ENCODE measurements at regions not wholly inside any gene's neighbourhood (a gene's known extent, or its start where the extent isn't known, plus 50 kb on each side); places are given as distances from the start of the nearest gene placed in this dataset.

DNA sequence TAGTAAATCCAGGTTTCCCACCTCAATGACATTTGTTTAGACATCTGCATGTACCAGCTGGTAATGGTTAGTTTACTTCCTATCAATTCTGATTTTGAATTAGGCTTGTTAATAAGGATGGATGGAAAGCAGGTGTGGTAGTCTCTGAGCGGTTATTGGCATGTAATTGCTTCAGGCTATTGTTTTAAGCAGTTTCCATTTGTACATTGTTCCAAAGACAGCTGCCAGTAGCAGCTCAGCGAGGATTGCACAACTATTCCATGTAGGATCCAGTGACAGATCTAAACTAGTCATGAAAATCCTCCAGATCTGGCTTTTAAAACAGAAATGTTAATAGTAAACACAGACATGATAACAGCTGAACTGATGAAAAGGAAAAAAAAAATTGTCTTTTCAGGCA lies 436.0 kb upstream of the ADARB2 start:
- 64% methylated on average over 2 of the region's 2 CpGs for WGBS
- no peak overlapping the region for H3K9ac ChIP-seq (ENCODE audit: low read depth in 1 of 2, low read length in 2 of 2)
- H3K36me3 ChIP-seq (ENCODE audit: control insufficient read depth in 4 of 4, insufficient read depth in 3 of 4, low read depth in 1 of 4, low read length in 3 of 4) = no peaks in the 10 kb centered on the region
- no peaks in the 10 kb centered on the region for H3K4me1 ChIP-seq (ENCODE audit: control insufficient read depth in 4 of 4, insufficient read depth in 4 of 4, low read length in 3 of 4)
- TF ChIP-seq EGR1 (IDR thresholded peaks at IDR 0.05; ENCODE audit: low read depth in 2 of 2) = no peak
- TF ChIP-seq SP1 (IDR thresholded peaks at IDR 0.05) = no peak
- no peak for TF ChIP-seq RAD21 (IDR thresholded peaks at IDR 0.05)
- TF ChIP-seq ZBTB33 (IDR thresholded peaks at IDR 0.05) = no peak
- TF ChIP-seq MAX (IDR thresholded peaks at IDR 0.05) = no peak
- TF ChIP-seq TAF1 (conservative IDR thresholded peaks at IDR 0.05) = no peak
- DNase-seq (ENCODE audit: low spot score) = no peak
- no peak overlapping the region for H3K4me3 ChIP-seq (ENCODE audit: low read depth in 1 of 3, low read length in 3 of 3)
- H3K9me3 ChIP-seq (ENCODE audit: control insufficient read depth in 4 of 4, low read length in 3 of 4) = no peaks in the 10 kb centered on the region
- peaks cover 0 to 2% (median 0%) of the 10 kb centered on the region in 4 donors for H3K27me3 ChIP-seq (ENCODE audit: control insufficient read depth in 4 of 4, insufficient read depth in 4 of 4, low read length in 3 of 4)
- no peak overlapping the region for H3K27ac ChIP-seq (ENCODE audit: low read depth in 1 of 2, low read length in 2 of 2)

DNA sequence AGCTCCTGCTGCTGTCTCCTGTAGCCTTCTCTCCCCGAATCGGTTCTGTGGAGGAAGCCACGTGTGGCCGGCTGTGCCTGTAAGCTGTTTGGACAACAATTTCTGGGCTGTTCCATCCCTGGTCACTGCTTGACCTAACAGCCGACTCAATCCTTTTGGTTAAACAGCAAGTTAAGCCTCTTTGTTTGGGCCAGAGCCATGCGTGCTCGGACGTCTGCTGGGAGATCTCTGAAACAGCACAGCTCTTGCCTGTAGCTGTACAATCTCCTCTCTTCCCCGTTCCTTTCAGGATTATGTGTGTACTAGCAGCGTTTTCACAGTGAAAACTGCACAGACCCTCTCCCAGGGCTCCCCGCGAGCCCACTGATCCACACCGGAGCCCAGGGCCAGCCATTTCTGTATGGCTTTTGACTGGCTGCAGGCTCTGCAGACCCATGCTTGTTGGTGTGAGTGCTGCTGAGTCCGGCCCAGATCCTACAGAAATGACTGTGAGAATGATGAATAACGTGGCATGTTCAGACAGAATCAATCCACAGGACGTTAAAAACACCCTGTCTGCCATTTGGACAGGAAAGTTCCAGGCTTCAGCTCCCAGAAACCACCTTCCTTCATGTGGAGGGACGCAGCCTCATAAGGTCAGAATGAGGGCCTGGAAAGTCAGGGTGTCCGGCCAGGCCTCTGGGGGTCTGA lies 428.6 kb upstream of the ADARB2 start:
- Histone ChIP-seq H3K9me3 (ENCODE audit: control insufficient read depth in 4 of 4, low read length in 3 of 4) (no peaks in the 10 kb centered on the region), H3K36me3 (ENCODE audit: control insufficient read depth in 4 of 4, insufficient read depth in 3 of 4, low read depth in 1 of 4, low read length in 3 of 4) (no peaks in the 10 kb centered on the region), H3K27me3 (ENCODE audit: control insufficient read depth in 4 of 4, insufficient read depth in 4 of 4, low read length in 3 of 4) (no peaks in the 10 kb centered on the region), H3K4me3 (ENCODE audit: low read depth in 1 of 3, low read length in 3 of 3) (no peak overlapping the region), H3K9ac (ENCODE audit: low read depth in 1 of 2, low read length in 2 of 2) (no peak overlapping the region), H3K27ac (ENCODE audit: low read depth in 1 of 2, low read length in 2 of 2) (no peak overlapping the region), H3K4me1 (ENCODE audit: control insufficient read depth in 4 of 4, insufficient read depth in 4 of 4, low read length in 3 of 4) (no peaks in the 10 kb centered on the region)
- no peak for DNase-seq (ENCODE audit: low spot score)
- TF ChIP-seq, protein P1, sequence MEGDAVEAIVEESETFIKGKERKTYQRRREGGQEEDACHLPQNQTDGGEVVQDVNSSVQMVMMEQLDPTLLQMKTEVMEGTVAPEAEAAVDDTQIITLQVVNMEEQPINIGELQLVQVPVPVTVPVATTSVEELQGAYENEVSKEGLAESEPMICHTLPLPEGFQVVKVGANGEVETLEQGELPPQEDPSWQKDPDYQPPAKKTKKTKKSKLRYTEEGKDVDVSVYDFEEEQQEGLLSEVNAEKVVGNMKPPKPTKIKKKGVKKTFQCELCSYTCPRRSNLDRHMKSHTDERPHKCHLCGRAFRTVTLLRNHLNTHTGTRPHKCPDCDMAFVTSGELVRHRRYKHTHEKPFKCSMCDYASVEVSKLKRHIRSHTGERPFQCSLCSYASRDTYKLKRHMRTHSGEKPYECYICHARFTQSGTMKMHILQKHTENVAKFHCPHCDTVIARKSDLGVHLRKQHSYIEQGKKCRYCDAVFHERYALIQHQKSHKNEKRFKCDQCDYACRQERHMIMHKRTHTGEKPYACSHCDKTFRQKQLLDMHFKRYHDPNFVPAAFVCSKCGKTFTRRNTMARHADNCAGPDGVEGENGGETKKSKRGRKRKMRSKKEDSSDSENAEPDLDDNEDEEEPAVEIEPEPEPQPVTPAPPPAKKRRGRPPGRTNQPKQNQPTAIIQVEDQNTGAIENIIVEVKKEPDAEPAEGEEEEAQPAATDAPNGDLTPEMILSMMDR (IDR thresholded peaks at IDR 0.05; ENCODE audit: low read depth, low read length, missing input control) = no peak
- 82% methylated on average over 18 of the region's 18 CpGs for WGBS

GRCh38 chr10:2150288-2150687 lies 413.0 kb upstream of the ADARB2 start:
- 81% methylated on average over 4 of the region's 4 CpGs for WGBS
- Histone ChIP-seq H3K9ac (ENCODE audit: low read depth in 1 of 2, low read length in 2 of 2) (no peak overlapping the region), H3K36me3 (ENCODE audit: control insufficient read depth in 4 of 4, insufficient read depth in 3 of 4, low read depth in 1 of 4, low read length in 3 of 4) (no peaks in the 10 kb centered on the region), H3K9me3 (ENCODE audit: control insufficient read depth in 4 of 4, low read length in 3 of 4) (no peaks in the 10 kb centered on the region), H3K27me3 (ENCODE audit: control insufficient read depth in 4 of 4, insufficient read depth in 4 of 4, low read length in 3 of 4) (no peaks in the 10 kb centered on the region), H3K27ac (ENCODE audit: low read depth in 1 of 2, low read length in 2 of 2) (no peak overlapping the region), H3K4me3 (ENCODE audit: low read depth in 1 of 3, low read length in 3 of 3) (no peak overlapping the region), H3K4me1 (ENCODE audit: control insufficient read depth in 4 of 4, insufficient read depth in 4 of 4, low read length in 3 of 4) (no peaks in the 10 kb centered on the region)
- DNase-seq (ENCODE audit: low spot score) = no peak
- TF ChIP-seq TAF1 (conservative IDR thresholded peaks at IDR 0.05) (no peak), FOXA1 (IDR thresholded peaks at IDR 0.05) (no peak), SP1 (IDR thresholded peaks at IDR 0.05) (no peak), ZBTB33 (IDR thresholded peaks at IDR 0.05) (no peak), JUND (IDR thresholded peaks at IDR 0.05) (no peak), EGR1 (IDR thresholded peaks at IDR 0.05; ENCODE audit: low read depth in 2 of 2) (no peak), GABPA (IDR thresholded peaks at IDR 0.05 in 1 of 2, conservative IDR thresholded peaks at IDR 0.05 in 1 of 2) (no peak), NR2F2 (IDR thresholded peaks at IDR 0.05) (no peak), HNF4G (IDR thresholded peaks at IDR 0.05) (no peak), RXRA (IDR thresholded peaks at IDR 0.05) (no peak), REST (IDR thresholded peaks at IDR 0.05) (no peak)
- TF ChIP-seq, protein P2, sequence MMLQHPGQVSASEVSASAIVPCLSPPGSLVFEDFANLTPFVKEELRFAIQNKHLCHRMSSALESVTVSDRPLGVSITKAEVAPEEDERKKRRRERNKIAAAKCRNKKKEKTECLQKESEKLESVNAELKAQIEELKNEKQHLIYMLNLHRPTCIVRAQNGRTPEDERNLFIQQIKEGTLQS (IDR thresholded peaks at IDR 0.05) = no peak
